Pancreas (tissue), 10 donors: ENCODE measurements at regions not wholly inside any gene's neighbourhood (a gene's known extent, or its start where the extent isn't known, plus 50 kb on each side); places are given as distances from the start of the nearest gene placed in this dataset.
A peak's percentile ranks its signal among the peaks of the same experiment; 100 is the strongest.

ENCODE experiments used
- ATAC-seq, 4 donors: fragments of 200-7000 bp; cut with Tn5 transposase; one replicate each; pipeline versions ENCODE4 v1.8.0 to v1.9.1; 2020; ENCODE audit warnings: mild to moderate bottlenecking in 4 of 4, moderate library complexity in 4 of 4
- DNase-seq, 6 donors: peaks; one replicate each; pipeline ENCODE4 v3.0.0-alpha.2; 2020
- FAIRE-seq: peaks from 2 replicates; lab custom pipeline; 2012; peaks lifted over from hg19 to GRCh38; lab: Jason Lieb, UNC
- H3K27ac ChIP-seq, 4 donors: fragments of 200-600 bp; sonication (generic); 1 replicate in 3 of 4; 2 replicates in 1 of 4; pipeline versions ENCODE4 v1.5.0 to v1.8.0; 2020
- H3K27me3 ChIP-seq, 4 donors: fragments of 200-600 bp; one replicate each; pipeline ENCODE4 v1.8.0; 2021
- H3K36me3 ChIP-seq, 3 donors: fragments of 200-600 bp; sonication (generic) in 1 of 3; one replicate each; pipeline versions ENCODE4 v1.5.0 to v1.8.0; 2020 to 2021
- H3K4me1 ChIP-seq, 3 donors: fragments of 200-600 bp; one replicate each; pipeline ENCODE4 v1.8.0; 2021
- H3K4me3 ChIP-seq, 4 donors: fragments of 200-600 bp; sonication (generic) in 2 of 4; one replicate each; pipeline versions ENCODE4 v1.5.0 to v1.8.0; 2020 to 2021
- H3K9me3 ChIP-seq, 4 donors: fragments of 200-600 bp; one replicate each; pipeline ENCODE4 v1.8.0; 2021
- WGBS, 2 donors: extraction: QIAGEN DNeasy Blood & Tissue Kit; methylation state at CpG; one replicate each; pipeline ENCODE4 v1.1.7; 2013; 5-methylcytosine and 5-hydroxymethylcytosine counted together
- intact Hi-C, 3 donors: fragments of 100-400 bp; cut with DNase I; formaldehyde crosslinking; loops; one replicate each; pipeline versions ENCODE4 v1.11.1 to v1.14.2; 2022
- TF ChIP-seq, protein P1 (sequence below), 4 donors: fragments of 200-600 bp; sonication (generic) in 3 of 4; IDR thresholded peaks; one replicate each; pipeline versions ENCODE4 v1.5.0 to v1.8.0; 2021; ENCODE audit warnings: antibody characterized with exemption in 4 of 4
- donor health status: healthy with polysubstance abuse.
- donor health status: DM: no; HTN: no; CAD: no; lungs with moderate emphysema.
- donor health status: DM: no; HTN: no; CAD: no.
- donor health status: control.
- donor health status: control.
- donor health status: Bipolar disorder and iron deficiency.
- donor health status: DM: yes; HTN: yes; CAD: no.
- donor health status: DM: no; HTN: no; CAD: no.
- donor health status: DM: no; HTN: no; CAD: no.
- donor health status: DM: yes; HTN: yes; CAD: no.

DNA sequence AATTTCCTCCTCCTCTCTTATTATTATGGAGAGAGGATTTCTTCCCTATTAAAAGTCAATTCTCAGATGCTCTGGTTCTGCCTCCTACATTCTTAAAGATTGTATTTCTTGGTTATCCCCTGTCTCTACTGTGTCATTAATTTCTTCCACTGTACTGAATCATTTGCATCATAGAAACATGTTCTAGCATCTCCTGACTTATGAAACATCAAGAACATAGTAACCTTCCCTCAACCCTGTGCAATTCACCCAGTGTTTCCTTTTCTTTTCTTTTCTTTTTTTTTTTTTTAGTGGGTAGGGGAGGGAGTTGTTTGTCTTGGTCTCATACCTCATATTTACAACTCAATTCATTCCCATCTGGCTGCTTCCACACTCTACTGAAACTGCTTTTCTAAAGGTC lies 288.0 kb upstream of the PLET1 start:
- intact Hi-C loops: no loop called here
- DNase-seq (no peak), ATAC-seq (no peak), FAIRE-seq (no peak)
- Histone ChIP-seq H3K9me3 (no peaks in the 10 kb centered on the region), H3K27ac (no peak overlapping the region), H3K36me3 (no peaks in the 10 kb centered on the region), H3K4me3 (no peak overlapping the region), H3K27me3 (no peaks in the 10 kb centered on the region), H3K4me1 (no peaks in the 10 kb centered on the region)
- TF ChIP-seq, protein P1, sequence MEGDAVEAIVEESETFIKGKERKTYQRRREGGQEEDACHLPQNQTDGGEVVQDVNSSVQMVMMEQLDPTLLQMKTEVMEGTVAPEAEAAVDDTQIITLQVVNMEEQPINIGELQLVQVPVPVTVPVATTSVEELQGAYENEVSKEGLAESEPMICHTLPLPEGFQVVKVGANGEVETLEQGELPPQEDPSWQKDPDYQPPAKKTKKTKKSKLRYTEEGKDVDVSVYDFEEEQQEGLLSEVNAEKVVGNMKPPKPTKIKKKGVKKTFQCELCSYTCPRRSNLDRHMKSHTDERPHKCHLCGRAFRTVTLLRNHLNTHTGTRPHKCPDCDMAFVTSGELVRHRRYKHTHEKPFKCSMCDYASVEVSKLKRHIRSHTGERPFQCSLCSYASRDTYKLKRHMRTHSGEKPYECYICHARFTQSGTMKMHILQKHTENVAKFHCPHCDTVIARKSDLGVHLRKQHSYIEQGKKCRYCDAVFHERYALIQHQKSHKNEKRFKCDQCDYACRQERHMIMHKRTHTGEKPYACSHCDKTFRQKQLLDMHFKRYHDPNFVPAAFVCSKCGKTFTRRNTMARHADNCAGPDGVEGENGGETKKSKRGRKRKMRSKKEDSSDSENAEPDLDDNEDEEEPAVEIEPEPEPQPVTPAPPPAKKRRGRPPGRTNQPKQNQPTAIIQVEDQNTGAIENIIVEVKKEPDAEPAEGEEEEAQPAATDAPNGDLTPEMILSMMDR (IDR thresholded peaks at IDR 0.05): no peak

DNA sequence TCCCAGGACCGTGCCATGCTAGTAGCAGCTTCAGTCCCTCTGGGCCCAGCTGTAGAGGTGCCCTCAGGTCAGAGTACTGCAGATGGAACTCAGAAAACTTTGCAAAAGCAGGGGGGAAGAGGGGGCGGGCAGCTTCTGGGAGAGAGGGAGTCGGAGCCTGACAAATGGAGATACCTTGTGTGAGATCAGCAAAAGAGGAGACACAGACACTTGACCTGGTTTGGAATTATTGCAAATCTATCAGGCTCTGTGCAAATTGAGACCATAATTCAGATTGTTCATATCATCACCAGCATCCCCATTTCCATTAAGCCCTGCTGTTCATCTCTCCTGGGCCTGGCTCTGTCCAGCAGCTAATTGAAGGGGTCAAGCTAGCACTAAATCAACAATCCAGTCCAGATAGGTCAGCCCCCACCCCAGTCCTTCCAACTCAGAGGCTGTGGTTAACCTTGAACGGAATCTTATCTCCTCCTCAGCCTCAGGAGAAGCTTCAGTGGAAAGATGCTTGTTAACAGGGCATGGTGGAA lies 292.6 kb upstream of the PLET1 start:
- DNase-seq (no peak), ATAC-seq (no peak), FAIRE-seq (no peak)
- Histone ChIP-seq H3K27ac (no peak overlapping the region), H3K9me3 (no peaks in the 10 kb centered on the region), H3K36me3 (no peaks in the 10 kb centered on the region), H3K27me3 (no peaks in the 10 kb centered on the region), H3K4me3 (no peak overlapping the region), H3K4me1 (no peaks in the 10 kb centered on the region)
- intact Hi-C loops: loop anchor here in 1 of 3 donors (10.0 kb wide), 1 partner anchor 258 kb away; no protein-coding TSS in a partner anchor
- TF ChIP-seq, protein P1 (IDR thresholded peaks at IDR 0.05): no peak
- 70 to 79% methylated on average over 4 of the region's 4 CpGs for WGBS, 2 donors

- H3K27me3 ChIP-seq: no peaks in the 10 kb centered on the region
- ATAC-seq (no peak), DNase-seq (no peak), FAIRE-seq (no peak)
- TF ChIP-seq, protein P1 (IDR thresholded peaks at IDR 0.05): no peak
- H3K27ac ChIP-seq: no peak overlapping the region
- intact Hi-C loops: loop anchor here in 1 of 3 donors (10.0 kb wide), 1 partner anchor 260 kb away; no protein-coding TSS in a partner anchor
- WGBS, 2 donors: 76 to 85% methylated on average over 4 of the region's 4 CpGs
- H3K36me3 ChIP-seq: no peaks in the 10 kb centered on the region
- no peak overlapping the region for H3K4me3 ChIP-seq
- no peaks in the 10 kb centered on the region for H3K9me3 ChIP-seq
- H3K4me1 ChIP-seq: no peaks in the 10 kb centered on the region
These were observed 293.9 kb upstream of the PLET1 start for GRCh38 chr11:112554586-112554985.

- no peaks in the 10 kb centered on the region for H3K27me3 ChIP-seq
- H3K36me3 ChIP-seq: no peaks in the 10 kb centered on the region
- DNase-seq (peak; percentile 28 to 87 (median 60)), FAIRE-seq (no peak), ATAC-seq (peak; percentile 61 to 90 (median 86))
- 48 to 53% methylated on average over 10 of the region's 10 CpGs for WGBS, 2 donors
- intact Hi-C loops: loop anchor here in 2 of 3 donors (5.0 to 10.0 kb wide), 2 partner anchors 261 to 268 kb away; no protein-coding TSS in a partner anchor
- H3K4me1 ChIP-seq: no peaks in the 10 kb centered on the region
- no peaks in the 10 kb centered on the region for H3K9me3 ChIP-seq
- H3K27ac ChIP-seq: no peak overlapping the region
- H3K4me3 ChIP-seq: no peak overlapping the region
- TF ChIP-seq, protein P1 (IDR thresholded peaks at IDR 0.05): peak; percentile 51 to 62 (median 58)
These were observed 295.1 kb upstream of the PLET1 start for GRCh38 chr11:112555491-112556364.
